Skeletal muscle tissue (tissue), 4 donors: ENCODE measurements at regions not wholly inside any gene's neighbourhood (a gene's known extent, or its start where the extent isn't known, plus 50 kb on each side); places are given as distances from the start of the nearest gene placed in this dataset. TPM values are rescaled to one million over a fixed set of nuclear protein-coding genes. Genes with fewer than 3 reads are reported as not detected.
"Not testable (repeated sequence)": the region's sequence is repeated elsewhere in the genome, so short reads cannot be mapped to it uniquely, and the experiment has no call there.

Source experiments
- H3K27ac ChIP-seq: one replicate; pipeline ENCODE4 v1.7.0; 2013; ENCODE audit warnings: mild to moderate bottlenecking, low read depth, low read length, inconsistent platforms
- H3K27me3 ChIP-seq, 3 donors: one replicate each; pipeline ENCODE4 v1.7.0; 2013; ENCODE audit warnings: low read length in 3 of 3; ENCODE audit not compliant: control insufficient read depth in 3 of 3, insufficient read depth in 3 of 3
- H3K36me3 ChIP-seq, 3 donors: one replicate each; pipeline ENCODE4 v1.7.0; 2013; ENCODE audit warnings: low read length in 3 of 3; ENCODE audit not compliant: control insufficient read depth in 3 of 3, insufficient read depth in 3 of 3
- H3K4me1 ChIP-seq, 3 donors: one replicate each; pipeline ENCODE4 v1.7.0; 2013; ENCODE audit warnings: low read length in 3 of 3, mild to moderate bottlenecking in 3 of 3; ENCODE audit not compliant: control insufficient read depth in 3 of 3, insufficient read depth in 3 of 3
- H3K4me3 ChIP-seq, 3 donors: one replicate each; pipeline ENCODE4 v1.7.0; 2013; ENCODE audit warnings: low read length in 3 of 3
- H3K9ac ChIP-seq, 3 donors: one replicate each; pipeline ENCODE4 v1.7.0; 2013; ENCODE audit warnings: low read length in 3 of 3, mild to moderate bottlenecking in 3 of 3, moderate library complexity in 2 of 3, low read depth in 1 of 3
- H3K9me3 ChIP-seq, 3 donors: one replicate each; pipeline ENCODE4 v1.7.0; 2013; ENCODE audit warnings: low read length in 3 of 3; ENCODE audit not compliant: control insufficient read depth in 3 of 3
- small RNA-seq: library from RNA; depleted of rRNA; stranded (forward); fragments of <200 nt; gene quantifications from one replicate; pipeline ENCODE3, GENCODE V24; 2014
- donor health status: Osteomylitis.

DNA sequence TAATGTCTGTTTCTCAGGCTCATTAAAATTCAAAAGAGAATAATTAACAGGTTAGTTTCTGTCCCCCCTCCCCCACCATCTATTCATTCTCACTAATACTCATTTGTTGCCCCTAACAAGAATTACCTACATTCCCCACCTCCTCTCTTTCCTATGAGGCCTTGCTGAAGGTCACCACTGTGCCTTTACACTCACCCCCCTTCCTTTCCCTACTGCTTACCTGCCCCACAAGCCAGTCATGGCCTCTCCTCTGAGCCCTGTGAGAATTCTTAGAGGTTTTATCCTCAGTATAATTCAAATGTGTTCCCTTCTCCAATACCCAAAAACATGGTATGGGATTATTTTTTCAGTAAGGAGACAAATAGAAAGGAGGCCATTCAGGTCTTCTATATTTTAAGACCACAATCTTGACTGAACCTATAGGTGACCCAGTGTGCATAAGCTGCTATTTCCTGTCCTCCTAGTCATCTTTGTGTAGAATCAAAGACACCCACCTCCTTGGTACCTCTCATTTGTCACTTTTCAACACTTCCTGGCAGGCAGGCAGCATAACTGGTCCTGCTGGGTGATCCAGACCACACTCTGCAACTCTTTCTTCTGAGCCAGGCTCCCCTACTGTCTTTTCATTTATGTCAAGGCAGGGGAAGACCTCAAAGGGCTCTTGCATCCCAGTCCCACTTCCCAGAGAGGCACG lies 55.8 kb upstream of the PLGLB2 start:
- not testable (repeated sequence) for H3K9ac ChIP-seq, H3K27ac ChIP-seq, H3K36me3 ChIP-seq, H3K4me3 ChIP-seq, H3K9me3 ChIP-seq, H3K4me1 ChIP-seq, H3K27me3 ChIP-seq

- H3K4me3 ChIP-seq, H3K36me3 ChIP-seq, H3K27ac ChIP-seq, H3K27me3 ChIP-seq, H3K9me3 ChIP-seq, H3K4me1 ChIP-seq, H3K9ac ChIP-seq: not testable (repeated sequence)
These were observed 55.0 kb upstream of the PLGLB2 start for GRCh38 chr2:87692914-87693313.

DNA sequence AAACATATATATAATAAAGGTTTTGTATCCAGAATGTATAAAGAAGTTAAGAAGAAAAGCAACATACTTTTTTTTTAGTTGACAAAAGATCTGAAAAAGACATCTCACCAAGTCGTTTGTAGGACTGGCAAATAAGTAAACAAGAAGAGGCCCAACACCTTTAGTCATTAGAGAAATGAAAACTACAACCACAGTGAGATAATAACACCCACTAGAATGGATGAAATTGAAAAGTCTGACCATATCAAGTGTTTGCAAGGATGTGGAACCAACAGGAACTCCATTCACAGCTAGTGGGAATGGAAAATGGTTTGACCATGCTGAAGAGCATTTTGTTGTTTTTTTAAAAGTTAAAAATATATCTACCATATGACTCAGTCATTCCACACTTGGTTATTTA lies 54.0 kb upstream of the PLGLB2 start:
- not testable (repeated sequence) for H3K9me3 ChIP-seq, H3K27me3 ChIP-seq, H3K4me1 ChIP-seq, H3K4me3 ChIP-seq, H3K36me3 ChIP-seq, H3K27ac ChIP-seq, H3K9ac ChIP-seq

GRCh38 chr2:87695596-87696323 lies 52.1 kb upstream of the PLGLB2 start:
- not testable (repeated sequence) for H3K4me3 ChIP-seq, H3K9me3 ChIP-seq, H3K4me1 ChIP-seq, H3K27ac ChIP-seq, H3K36me3 ChIP-seq, H3K9ac ChIP-seq, H3K27me3 ChIP-seq

Small RNAs in the stretch of these regions (small RNA-seq; reads per million reads assigned to genes)
- not detected for gene MIR4771-1
